HCT116 (cell line): ENCODE measurements at regions not wholly inside any gene's neighbourhood (a gene's known extent, or its start where the extent isn't known, plus 50 kb on each side); places are given as distances from the start of the nearest gene placed in this dataset.

ENCODE experiments used
- ATF3 ChIP-seq: IDR thresholded peaks from 2 replicates; pipeline ENCODE4 v1.6.1; 2012
- CEBPB ChIP-seq: IDR thresholded peaks from 2 replicates; pipeline ENCODE4 v1.6.1; 2012; ENCODE audit warnings: low read depth
- CTCF ChIP-seq, 3 experiments: fragments of 200-600 bp in 1 of 3; sonication (generic) in 1 of 3; IDR thresholded peaks in 2 of 3; conservative IDR thresholded peaks in 1 of 3; 2 replicates each; pipeline ENCODE4 v1.5.1; 2012 to 2017; ENCODE audit warnings: low read depth in 2 of 3, low read length in 2 of 3, antibody characterized with exemption in 1 of 3, borderline replicate concordance in 1 of 3, control low read depth in 1 of 3, mild to moderate bottlenecking in 1 of 3, mixed read lengths in 1 of 3, mixed run types in 1 of 3, moderate library complexity in 1 of 3; ENCODE audit not compliant: insufficient read depth in 1 of 3
- EZH2 ChIP-seq: fragments of 200-600 bp; sonication (generic); IDR thresholded peaks from 2 replicates; pipeline ENCODE4 v1.6.1; 2017; ENCODE audit warnings: antibody characterized with exemption, mixed run types
- EZH2phosphoT487 ChIP-seq: fragments of 200-600 bp; IDR thresholded peaks from 2 replicates; pipeline ENCODE4 v1.6.1; 2018; ENCODE audit warnings: antibody characterized with exemption, borderline replicate concordance
- FOSL1 ChIP-seq: IDR thresholded peaks from 2 replicates; pipeline ENCODE4 v1.6.1; 2012; ENCODE audit warnings: low read depth
- JUND ChIP-seq: IDR thresholded peaks from 2 replicates; pipeline ENCODE4 v1.6.1; 2012
- POLR2A ChIP-seq: IDR thresholded peaks from 2 replicates; pipeline ENCODE4 v1.7.0; 2011; ENCODE audit warnings: borderline replicate concordance; ENCODE audit not compliant: insufficient read depth, insufficient read length; ENCODE audit errors: extremely low read depth
- POLR2AphosphoS5 ChIP-seq: IDR thresholded peaks from 2 replicates; pipeline ENCODE4 v1.6.1; 2011; ENCODE audit warnings: mild to moderate bottlenecking, low read depth, low read length, moderate library complexity
- SIN3A ChIP-seq: IDR thresholded peaks from 2 replicates; pipeline ENCODE4 v1.6.1; 2012; ENCODE audit warnings: low read depth
- SP1 ChIP-seq: IDR thresholded peaks from 2 replicates; pipeline ENCODE4 v1.6.1; 2012; ENCODE audit warnings: low read depth
- TCF7L2 ChIP-seq: IDR thresholded peaks from 2 replicates; pipeline ENCODE4 v1.7.0; 2011; ENCODE audit warnings: borderline replicate concordance, inconsistent platforms; ENCODE audit not compliant: insufficient read depth, insufficient read length; ENCODE audit errors: extremely low read depth
- ZBTB33 ChIP-seq: IDR thresholded peaks from 2 replicates; pipeline ENCODE4 v1.6.1; 2011; ENCODE audit warnings: mild to moderate bottlenecking, low read length, moderate library complexity; ENCODE audit not compliant: insufficient replicate concordance; ENCODE audit errors: extremely low read depth
- ZFX ChIP-seq: fragments of 450-650 bp; IDR thresholded peaks from 2 replicates; pipeline ENCODE4 v1.6.1; 2017

GRCh38 chr19:33988601-33989000 is 183.7 kb upstream of the LSM14A start:
- TF ChIP-seq POLR2A (no peak), EZH2 (no peak), CTCF (IDR thresholded peaks at IDR 0.05 in 2 of 3, conservative IDR thresholded peaks at IDR 0.05 in 1 of 3; ENCODE audit: borderline replicate concordance in 1 of 3, insufficient read depth in 1 of 3, low read depth in 2 of 3, low read length in 2 of 3) (no peak), SIN3A (no peak), ZBTB33 (no peak), JUND (no peak), EZH2phosphoT487 (no peak), ATF3 (no peak), CEBPB (no peak), POLR2AphosphoS5 (no peak), SP1 (no peak), ZFX (no peak), FOSL1 (no peak), TCF7L2 (no peak)
